ENCODE measurements at regions not wholly inside any gene's neighbourhood (a gene's known extent, or its start where the extent isn't known, plus 50 kb on each side); places are given as distances from the start of the nearest gene placed in this dataset.

DNA sequence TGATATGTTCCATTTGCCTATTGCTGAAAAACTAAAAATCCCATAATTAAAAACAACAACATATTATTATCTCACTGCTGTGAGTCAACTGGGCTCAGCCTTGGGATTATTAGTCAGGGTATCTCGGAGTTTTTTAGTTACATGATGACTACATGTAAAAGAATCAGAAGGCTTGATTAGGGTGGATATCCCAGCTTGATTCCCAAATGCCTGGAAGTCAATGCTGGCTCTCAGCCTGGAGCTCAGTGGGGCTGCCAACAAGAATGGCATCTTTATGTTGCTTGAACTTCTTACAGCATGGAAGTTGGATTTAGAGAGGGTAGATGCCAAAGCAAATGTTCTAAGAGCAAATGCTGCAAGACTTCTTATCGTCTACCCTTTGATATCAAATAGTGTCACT is 278.5 kb downstream of the PLOD2 start:
- no peak for DNase-seq (ENCODE audit: low read depth, low spot score)
- dilution Hi-C loops (cut with MboI; ENCODE audit: extremely low pct_ligation_motif_present, low sequenced_read_pairs): no loop called here

DNA sequence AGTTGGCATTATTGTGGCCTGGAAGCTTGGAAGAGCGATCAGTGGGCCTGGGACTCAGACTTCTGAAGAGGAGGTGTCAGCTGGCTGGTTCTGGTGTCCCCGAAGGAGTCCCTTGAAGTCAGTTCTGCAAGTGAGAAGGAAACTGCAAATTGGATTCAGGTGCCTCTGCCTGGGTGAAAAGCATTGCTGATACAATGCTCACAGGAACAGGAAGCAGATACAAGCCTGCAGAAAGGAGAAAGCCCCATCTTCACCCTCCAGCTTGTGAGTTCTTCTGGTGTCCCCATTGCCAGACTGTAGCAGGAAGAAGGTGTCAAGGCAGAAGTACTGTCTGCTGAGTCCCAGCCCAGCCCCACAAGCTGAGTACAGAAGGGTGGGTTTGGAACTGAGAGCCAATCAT is 271.3 kb downstream of the PLOD2 start:
- FAIRE-seq (no peak), DNase-seq (ENCODE audit: low read depth, low spot score) (no peak)
- Histone ChIP-seq H3K4me2 (ENCODE audit: control insufficient read depth, extremely low read depth, insufficient read depth, low read depth, low read length) (no peak overlapping the region), H3K79me2 (ENCODE audit: control insufficient read depth, insufficient read depth, low read length) (no peaks in the 10 kb centered on the region), H3K36me3 (ENCODE audit: control insufficient read depth in 2 of 2, extremely low read depth in 1 of 2, insufficient read depth in 2 of 2, low read length in 2 of 2) (no peaks in the 10 kb centered on the region), H3K9ac (ENCODE audit: control insufficient read depth, extremely low read depth, insufficient read depth, low read length) (no peak overlapping the region), H3K27ac (ENCODE audit: control insufficient read depth, insufficient read depth, low read length) (no peak overlapping the region), H3K4me1 (ENCODE audit: control insufficient read depth, extremely low read depth, insufficient read depth, low read length) (no peaks in the 10 kb centered on the region), H3K9me3 (ENCODE audit: control insufficient read depth, low read depth, low read length) (no peaks in the 10 kb centered on the region), H3K9me1 (ENCODE audit: control insufficient read depth, extremely low read depth, insufficient read depth, low read length) (no peaks in the 10 kb centered on the region), H2AFZ (ENCODE audit: control insufficient read depth, low read length) (no peak overlapping the region), H3K4me3 (ENCODE audit: control insufficient read depth in 2 of 3, extremely low read depth in 1 of 3, insufficient read depth in 2 of 3, low read depth in 1 of 3, low read length in 3 of 3) (no peak overlapping the region), H3K27me3 (ENCODE audit: control insufficient read depth, extremely low read depth, insufficient read depth, low read length) (no peaks in the 10 kb centered on the region), H4K20me1 (ENCODE audit: control insufficient read depth, extremely low read depth, insufficient read depth, low read length) (no peaks in the 10 kb centered on the region)
- no peak for TF ChIP-seq EZH2 (IDR thresholded peaks at IDR 0.05; ENCODE audit: low read length)
- TF ChIP-seq CTCF (optimal IDR thresholded peaks at IDR 0.05 in 1 of 3, IDR thresholded peaks at IDR 0.05 in 1 of 3, conservative IDR thresholded peaks at IDR 0.05 in 1 of 3; ENCODE audit: extremely low read depth in 1 of 3, insufficient read depth in 2 of 3, low read length in 3 of 3): no peak
- dilution Hi-C loops (cut with MboI; ENCODE audit: extremely low pct_ligation_motif_present, low sequenced_read_pairs): no loop called here

More for the DNA sequence above, 278.5 kb downstream of the PLOD2 start:
- H3K9me1 ChIP-seq (ENCODE audit: control insufficient read depth, extremely low read depth, insufficient read depth, low read length): no peaks in the 10 kb centered on the region
- H3K27ac ChIP-seq (ENCODE audit: control insufficient read depth, insufficient read depth, low read length): no peak overlapping the region
- H3K9ac ChIP-seq (ENCODE audit: control insufficient read depth, extremely low read depth, insufficient read depth, low read length): no peak overlapping the region
- no peak overlapping the region for H2AFZ ChIP-seq (ENCODE audit: control insufficient read depth, low read length)
- no peak overlapping the region for H3K4me3 ChIP-seq (ENCODE audit: control insufficient read depth in 2 of 3, extremely low read depth in 1 of 3, insufficient read depth in 2 of 3, low read depth in 1 of 3, low read length in 3 of 3)
- H3K36me3 ChIP-seq (ENCODE audit: control insufficient read depth in 2 of 2, extremely low read depth in 1 of 2, insufficient read depth in 2 of 2, low read length in 2 of 2): no peaks in the 10 kb centered on the region
- no peaks in the 10 kb centered on the region for H3K9me3 ChIP-seq (ENCODE audit: control insufficient read depth, low read depth, low read length)
- H4K20me1 ChIP-seq (ENCODE audit: control insufficient read depth, extremely low read depth, insufficient read depth, low read length): no peaks in the 10 kb centered on the region
- no peaks in the 10 kb centered on the region for H3K79me2 ChIP-seq (ENCODE audit: control insufficient read depth, insufficient read depth, low read length)
- H3K4me1 ChIP-seq (ENCODE audit: control insufficient read depth, extremely low read depth, insufficient read depth, low read length): no peaks in the 10 kb centered on the region
- no peak for TF ChIP-seq EZH2 (IDR thresholded peaks at IDR 0.05; ENCODE audit: low read length)
- no peak for TF ChIP-seq CTCF (optimal IDR thresholded peaks at IDR 0.05 in 1 of 3, IDR thresholded peaks at IDR 0.05 in 1 of 3, conservative IDR thresholded peaks at IDR 0.05 in 1 of 3; ENCODE audit: extremely low read depth in 1 of 3, insufficient read depth in 2 of 3, low read length in 3 of 3)
- H3K27me3 ChIP-seq (ENCODE audit: control insufficient read depth, extremely low read depth, insufficient read depth, low read length): no peaks in the 10 kb centered on the region
- H3K4me2 ChIP-seq (ENCODE audit: control insufficient read depth, extremely low read depth, insufficient read depth, low read depth, low read length): no peak overlapping the region
- no peak for FAIRE-seq
